NT2/D1 (cell line): ENCODE measurements at regions not wholly inside any gene's neighbourhood (a gene's known extent, or its start where the extent isn't known, plus 50 kb on each side); places are given as distances from the start of the nearest gene placed in this dataset.

Experiments used
- DNase-seq: peaks from one replicate; pipeline ENCODE4 v3.0.0-alpha.2; 2011; ENCODE audit warnings: low read depth, low spot score
- H3K27me3 ChIP-seq: 2 replicates; pipeline ENCODE4 v1.6.0; 2011; ENCODE audit warnings: mild to moderate bottlenecking; ENCODE audit not compliant: insufficient read length, insufficient read depth
- H3K36me3 ChIP-seq: 2 replicates; pipeline ENCODE4 v1.6.1; 2011; ENCODE audit warnings: mild to moderate bottlenecking, low read length, mixed read lengths; ENCODE audit not compliant: insufficient read depth, insufficient read length
- H3K4me1 ChIP-seq: 2 replicates; pipeline ENCODE4 v1.5.1; 2011; ENCODE audit not compliant: insufficient read depth, insufficient read length
- H3K4me3 ChIP-seq: 2 replicates; pipeline ENCODE4 v1.5.1; 2011; ENCODE audit warnings: low read depth; ENCODE audit not compliant: insufficient read length
- H3K9ac ChIP-seq: 2 replicates; pipeline ENCODE4 v1.6.0; 2011; ENCODE audit warnings: low read depth; ENCODE audit not compliant: insufficient read length
- H3K9me3 ChIP-seq: 2 replicates; pipeline ENCODE4 v1.5.1; 2011; ENCODE audit warnings: mild to moderate bottlenecking, low read length; ENCODE audit not compliant: insufficient read depth
- SUZ12 ChIP-seq: IDR thresholded peaks from 2 replicates; pipeline ENCODE4 v1.6.1; 2011; ENCODE audit not compliant: insufficient read length, insufficient read depth; ENCODE audit errors: extremely low read depth
- YY1 ChIP-seq: IDR thresholded peaks from 2 replicates; pipeline ENCODE4 v1.6.1; 2011; ENCODE audit not compliant: insufficient read length, insufficient read depth
- ZNF274 ChIP-seq: IDR thresholded peaks from 2 replicates; pipeline ENCODE4 v1.6.1; 2011; ENCODE audit warnings: mild to moderate bottlenecking, low read depth, low read length

DNA sequence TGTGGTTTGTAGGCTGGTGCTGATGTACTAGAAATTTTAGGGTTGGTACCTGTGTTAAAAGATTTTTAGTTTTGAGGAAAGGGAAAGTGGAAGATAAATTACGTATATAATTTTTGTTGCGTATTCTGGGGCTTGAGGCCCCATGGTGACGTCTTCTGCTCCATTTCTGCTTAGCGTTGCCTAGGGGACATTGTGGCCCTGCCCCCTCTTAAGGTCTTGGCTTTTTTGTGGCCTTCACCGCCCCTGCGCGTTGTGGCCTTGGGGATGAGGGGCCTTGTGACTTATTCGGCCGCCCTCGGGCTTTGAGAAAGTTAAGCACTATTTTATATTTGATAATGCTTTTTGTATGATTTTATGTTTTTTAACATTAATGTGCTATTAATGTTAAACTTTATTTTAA is 182.0 kb downstream of the KLF13 start:
- Histone ChIP-seq H3K4me3 (no peak overlapping the region), H3K9ac (no peak overlapping the region), H3K36me3 (no peaks in the 10 kb centered on the region), H3K9me3 (no peaks in the 10 kb centered on the region), H3K27me3 (no peaks in the 10 kb centered on the region), H3K4me1 (no peaks in the 10 kb centered on the region)
- DNase-seq = no peak
- TF ChIP-seq YY1 (no peak), SUZ12 (no peak), ZNF274 (no peak)

- H3K27me3 ChIP-seq = no peaks in the 10 kb centered on the region
- H3K4me3 ChIP-seq = no peak overlapping the region
- no peak for TF ChIP-seq ZNF274
- TF ChIP-seq YY1 = no peak
- no peak for TF ChIP-seq SUZ12
- H3K36me3 ChIP-seq = no peaks in the 10 kb centered on the region
- no peak overlapping the region for H3K9ac ChIP-seq
- no peak for DNase-seq
- H3K9me3 ChIP-seq = no peaks in the 10 kb centered on the region
- H3K4me1 ChIP-seq = no peaks in the 10 kb centered on the region
These were observed 183.4 kb downstream of the KLF13 start for GRCh38 chr15:31510057-31510456.

- no peaks in the 10 kb centered on the region for H3K4me1 ChIP-seq
- no peak for DNase-seq
These were observed 185.2 kb downstream of the KLF13 start for GRCh38 chr15:31511707-31512310.

DNA sequence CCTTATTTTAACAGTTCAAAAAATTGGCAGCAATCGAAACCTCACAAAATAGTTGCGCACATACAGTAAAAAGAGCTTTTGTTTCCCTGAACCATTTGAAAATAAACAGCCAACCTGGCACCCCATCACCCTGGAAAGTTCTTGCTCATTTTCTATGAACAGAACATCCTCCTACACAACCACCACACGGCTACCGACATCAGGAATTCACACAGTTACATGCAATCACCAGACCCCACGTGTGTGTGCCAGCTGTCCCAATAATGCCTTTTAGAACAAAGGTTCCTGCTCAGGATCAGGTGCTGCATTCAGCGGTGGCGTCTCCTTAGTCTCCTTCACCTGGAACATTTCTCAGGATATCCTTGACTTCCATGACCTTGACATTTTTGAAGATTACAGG is 186.5 kb downstream of the KLF13 start:
- Histone ChIP-seq H3K4me1 (no peaks in the 10 kb centered on the region), H3K9ac (no peak overlapping the region), H3K27me3 (no peaks in the 10 kb centered on the region), H3K4me3 (no peak overlapping the region), H3K9me3 (no peaks in the 10 kb centered on the region), H3K36me3 (no peaks in the 10 kb centered on the region)
- no peak for DNase-seq
- no peak for TF ChIP-seq ZNF274
- no peak for TF ChIP-seq SUZ12
- no peak for TF ChIP-seq YY1

More at GRCh38 chr15:31511707-31512310, 185.2 kb downstream of the KLF13 start:
- Histone ChIP-seq H3K27me3 (no peaks in the 10 kb centered on the region), H3K36me3 (no peaks in the 10 kb centered on the region), H3K9ac (no peak overlapping the region), H3K4me3 (no peak overlapping the region), H3K9me3 (no peaks in the 10 kb centered on the region)
- TF ChIP-seq ZNF274 (no peak), YY1 (no peak), SUZ12 (no peak)

- Histone ChIP-seq H3K4me1 (peaks cover 2% of the 10 kb centered on the region), H3K36me3 (no peaks in the 10 kb centered on the region), H3K9me3 (no peaks in the 10 kb centered on the region), H3K27me3 (no peaks in the 10 kb centered on the region), H3K4me3 (no peak overlapping the region), H3K9ac (no peak overlapping the region)
- no peak for TF ChIP-seq ZNF274
- TF ChIP-seq YY1 = no peak
- no peak for TF ChIP-seq SUZ12
- DNase-seq = no peak
These were observed 189.8 kb downstream of the KLF13 start for GRCh38 chr15:31516440-31516839.

DNA sequence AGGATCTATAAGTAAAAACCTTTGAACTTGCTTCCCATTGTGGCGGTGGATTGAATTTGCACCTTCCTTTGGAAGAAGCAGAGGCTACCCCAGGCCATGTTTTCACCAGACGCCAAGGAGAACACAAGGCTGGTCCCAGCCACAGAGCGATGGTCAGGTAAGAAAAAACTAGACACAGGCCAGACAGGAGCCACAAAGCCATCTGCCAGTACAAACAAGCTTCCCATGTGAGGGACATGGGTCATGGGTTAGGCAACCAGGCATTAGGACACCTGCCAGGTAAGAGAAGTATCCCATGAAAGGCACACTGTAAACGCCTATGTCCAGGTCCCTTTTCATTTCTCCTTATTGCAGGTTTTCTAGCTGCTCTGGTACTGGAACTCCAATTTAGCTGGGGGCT is 190.2 kb downstream of the KLF13 start:
- no peak overlapping the region for H3K9ac ChIP-seq
- peaks cover 2% of the 10 kb centered on the region for H3K4me1 ChIP-seq
- H3K4me3 ChIP-seq = no peak overlapping the region
- no peaks in the 10 kb centered on the region for H3K27me3 ChIP-seq
- H3K36me3 ChIP-seq = no peaks in the 10 kb centered on the region
- H3K9me3 ChIP-seq = no peaks in the 10 kb centered on the region
- DNase-seq = no peak
- TF ChIP-seq SUZ12 (no peak), YY1 (no peak), ZNF274 (no peak)

- Histone ChIP-seq H3K9me3 (no peaks in the 10 kb centered on the region), H3K4me1 (peaks cover 2% of the 10 kb centered on the region), H3K36me3 (no peaks in the 10 kb centered on the region), H3K9ac (no peak overlapping the region), H3K4me3 (no peak overlapping the region), H3K27me3 (no peaks in the 10 kb centered on the region)
- no peak for DNase-seq
- TF ChIP-seq SUZ12 = no peak
- no peak for TF ChIP-seq YY1
- TF ChIP-seq ZNF274 = no peak
These were observed 191.1 kb downstream of the KLF13 start for GRCh38 chr15:31517711-31518110.
